ENCODE measurements at regions not wholly inside any gene's neighbourhood (a gene's known extent, or its start where the extent isn't known, plus 50 kb on each side); places are given as distances from the start of the nearest gene placed in this dataset.

DNA sequence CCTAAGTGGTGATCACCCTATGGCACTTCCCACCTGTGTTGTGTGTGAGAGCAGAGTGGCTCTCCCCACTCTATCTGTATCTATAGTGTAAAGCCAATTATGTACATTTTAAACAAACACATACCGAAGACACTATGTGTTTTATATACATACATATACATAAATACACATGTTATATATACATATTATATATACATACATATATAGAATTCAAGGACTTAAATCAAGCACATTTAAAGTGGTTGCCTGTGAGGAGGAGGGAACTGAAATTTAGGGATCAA is 246.6 kb downstream of the LY86 start:
- DNase-seq = no peak
- H3K4me3 ChIP-seq (ENCODE audit: insufficient read depth, low read depth, low read length) = no peak overlapping the region
- no peaks in the 10 kb centered on the region for H3K36me3 ChIP-seq (replicated peaks; ENCODE audit: control insufficient read depth, insufficient read depth, low read length)
- no peaks in the 10 kb centered on the region for H3K27me3 ChIP-seq (ENCODE audit: control insufficient read depth, insufficient read depth, low read length)

DNA sequence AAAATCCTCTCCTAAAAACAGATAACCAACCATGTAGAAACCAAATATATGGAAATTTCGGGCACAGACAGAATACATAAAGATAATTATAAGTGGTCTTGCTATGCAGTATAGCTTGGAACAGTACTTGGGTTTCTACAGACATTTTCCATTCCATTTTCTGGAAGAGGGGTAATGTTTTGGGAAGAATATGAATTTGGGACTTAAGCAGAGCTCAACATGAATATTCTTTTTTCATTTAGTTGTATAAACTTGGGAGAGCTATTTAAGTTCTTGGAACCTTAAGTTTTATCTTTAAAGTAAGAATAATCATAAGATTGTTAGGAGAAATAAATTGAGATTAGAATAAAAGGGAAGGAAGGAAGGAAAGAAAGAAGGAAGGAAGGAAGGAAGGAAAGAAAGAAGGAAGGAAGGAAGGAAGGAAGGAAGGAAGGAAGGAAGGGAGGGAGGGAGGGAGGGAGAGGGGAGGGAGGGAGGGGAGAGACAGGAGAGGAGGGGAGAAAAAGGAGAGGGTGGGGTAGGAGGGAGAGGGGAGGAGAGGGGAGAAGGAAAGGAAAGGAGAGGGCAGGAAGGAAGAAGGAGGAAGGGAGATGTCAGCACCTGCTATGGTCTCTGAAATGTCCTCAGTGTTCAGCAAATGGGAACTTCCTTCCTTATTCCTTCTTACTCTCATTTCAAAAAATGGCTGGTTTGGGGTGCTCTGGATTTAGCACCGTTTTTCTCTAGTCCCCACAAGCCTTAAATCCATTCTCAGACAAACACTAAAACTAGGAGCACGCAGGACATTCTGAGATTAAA is 248.3 kb downstream of the LY86 start:
- Histone ChIP-seq H3K27me3 (ENCODE audit: control insufficient read depth, insufficient read depth, low read length) (no peaks in the 10 kb centered on the region), H3K4me3 (ENCODE audit: insufficient read depth, low read depth, low read length) (no peak overlapping the region), H3K36me3 (replicated peaks; ENCODE audit: control insufficient read depth, insufficient read depth, low read length) (no peaks in the 10 kb centered on the region)
- DNase-seq = no peak

- Histone ChIP-seq H3K4me3 (ENCODE audit: insufficient read depth, low read depth, low read length) (no peak overlapping the region), H3K36me3 (replicated peaks; ENCODE audit: control insufficient read depth, insufficient read depth, low read length) (no peaks in the 10 kb centered on the region), H3K27me3 (ENCODE audit: control insufficient read depth, insufficient read depth, low read length) (no peaks in the 10 kb centered on the region)
- no peak for DNase-seq
Measured at GRCh38 chr6:6837541-6838080, 249.1 kb downstream of the LY86 start.

- Histone ChIP-seq H3K4me3 (ENCODE audit: insufficient read depth, low read depth, low read length) (no peak overlapping the region), H3K27me3 (ENCODE audit: control insufficient read depth, insufficient read depth, low read length) (no peaks in the 10 kb centered on the region), H3K36me3 (replicated peaks; ENCODE audit: control insufficient read depth, insufficient read depth, low read length) (no peaks in the 10 kb centered on the region)
- DNase-seq = no peak
Measured at GRCh38 chr6:6840831-6841291, 252.3 kb downstream of the LY86 start.

DNA sequence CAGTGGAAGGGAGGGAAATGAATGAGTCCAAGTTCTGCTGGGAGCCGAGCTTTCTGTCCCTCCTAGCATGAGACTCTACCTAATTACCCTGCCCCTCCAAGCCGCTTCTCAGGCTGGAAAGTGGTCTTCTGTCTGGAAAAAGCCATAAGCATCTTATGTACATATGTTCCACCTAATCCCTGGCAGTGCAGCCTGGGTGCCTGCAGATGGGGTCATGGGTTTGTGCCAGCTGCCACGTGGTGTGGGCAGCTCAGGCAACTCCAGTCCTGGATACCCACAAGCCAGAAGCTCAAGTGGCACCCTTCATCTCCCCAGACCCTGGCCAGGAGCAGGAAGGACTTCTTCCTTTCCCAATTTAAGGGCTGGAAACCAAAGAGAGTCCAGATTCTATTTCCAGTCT is 253.1 kb downstream of the LY86 start:
- Histone ChIP-seq H3K4me3 (ENCODE audit: insufficient read depth, low read depth, low read length) (no peak overlapping the region), H3K36me3 (replicated peaks; ENCODE audit: control insufficient read depth, insufficient read depth, low read length) (no peaks in the 10 kb centered on the region), H3K27me3 (ENCODE audit: control insufficient read depth, insufficient read depth, low read length) (no peaks in the 10 kb centered on the region)
- DNase-seq = no peak

GRCh38 chr6:6842291-6842690 is 253.8 kb downstream of the LY86 start:
- Histone ChIP-seq H3K36me3 (replicated peaks; ENCODE audit: control insufficient read depth, insufficient read depth, low read length) (no peaks in the 10 kb centered on the region), H3K27me3 (ENCODE audit: control insufficient read depth, insufficient read depth, low read length) (no peaks in the 10 kb centered on the region), H3K4me3 (ENCODE audit: insufficient read depth, low read depth, low read length) (no peak overlapping the region)
- DNase-seq = no peak

DNA sequence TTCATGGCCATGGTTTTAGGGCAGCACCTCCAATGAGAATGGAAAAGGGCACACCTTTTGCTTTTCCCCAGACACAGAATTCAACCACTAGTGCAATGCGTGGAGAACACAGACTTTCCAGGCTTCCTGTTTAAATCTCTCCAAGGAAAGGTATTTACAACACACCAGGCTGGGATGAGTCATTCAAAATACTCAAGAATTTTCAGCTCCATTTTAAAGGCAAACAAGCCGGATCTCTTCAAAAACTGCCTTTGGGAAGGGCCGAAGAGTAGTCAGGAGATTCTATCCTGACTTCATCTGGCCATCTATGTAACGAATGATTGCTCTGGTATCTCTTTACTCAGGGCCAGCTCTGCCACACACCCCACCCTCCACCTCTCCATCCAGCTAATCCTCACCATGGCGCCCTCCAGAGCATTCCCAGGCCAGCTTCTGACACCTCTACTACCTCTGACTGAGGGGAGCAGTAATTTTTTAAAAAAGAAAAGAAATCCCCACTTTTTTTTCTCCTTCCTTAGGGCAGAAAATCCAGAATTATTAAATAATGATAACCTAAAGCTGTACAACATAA is 254.6 kb downstream of the LY86 start:
- no peaks in the 10 kb centered on the region for H3K27me3 ChIP-seq (ENCODE audit: control insufficient read depth, insufficient read depth, low read length)
- H3K36me3 ChIP-seq (replicated peaks; ENCODE audit: control insufficient read depth, insufficient read depth, low read length) = no peaks in the 10 kb centered on the region
- no peak overlapping the region for H3K4me3 ChIP-seq (ENCODE audit: insufficient read depth, low read depth, low read length)
- no peak for DNase-seq

- no peak overlapping the region for H3K4me3 ChIP-seq (ENCODE audit: insufficient read depth, low read depth, low read length)
Measured at GRCh38 chr6:6843777-6844176, 255.3 kb downstream of the LY86 start.

DNA sequence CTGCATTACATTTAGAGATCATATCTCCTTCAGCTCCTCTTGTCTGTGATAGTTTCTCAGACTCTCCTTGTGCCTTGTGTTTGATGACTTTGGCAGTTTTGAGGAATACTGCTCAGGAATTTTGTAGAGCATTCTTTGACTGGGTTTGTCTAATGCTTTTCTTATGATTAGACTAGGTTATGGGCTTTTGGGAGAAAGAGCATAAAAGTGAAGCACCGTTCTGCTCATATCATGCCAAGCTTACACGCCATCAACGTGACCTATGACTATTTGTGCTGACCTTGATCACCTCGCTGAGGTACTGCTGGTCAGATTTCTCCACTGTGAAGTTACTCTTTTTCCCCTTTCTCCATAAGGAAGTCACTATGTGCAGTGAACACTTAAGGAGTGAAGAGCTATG is 256.0 kb downstream of the LY86 start:
- Histone ChIP-seq H3K4me3 (ENCODE audit: insufficient read depth, low read depth, low read length) (no peak overlapping the region), H3K36me3 (replicated peaks; ENCODE audit: control insufficient read depth, insufficient read depth, low read length) (no peaks in the 10 kb centered on the region), H3K27me3 (ENCODE audit: control insufficient read depth, insufficient read depth, low read length) (no peaks in the 10 kb centered on the region)

More at GRCh38 chr6:6843777-6844176, 255.3 kb downstream of the LY86 start:
- no peaks in the 10 kb centered on the region for H3K36me3 ChIP-seq (replicated peaks; ENCODE audit: control insufficient read depth, insufficient read depth, low read length)
- no peak for DNase-seq
- H3K27me3 ChIP-seq (ENCODE audit: control insufficient read depth, insufficient read depth, low read length) = no peaks in the 10 kb centered on the region

DNA sequence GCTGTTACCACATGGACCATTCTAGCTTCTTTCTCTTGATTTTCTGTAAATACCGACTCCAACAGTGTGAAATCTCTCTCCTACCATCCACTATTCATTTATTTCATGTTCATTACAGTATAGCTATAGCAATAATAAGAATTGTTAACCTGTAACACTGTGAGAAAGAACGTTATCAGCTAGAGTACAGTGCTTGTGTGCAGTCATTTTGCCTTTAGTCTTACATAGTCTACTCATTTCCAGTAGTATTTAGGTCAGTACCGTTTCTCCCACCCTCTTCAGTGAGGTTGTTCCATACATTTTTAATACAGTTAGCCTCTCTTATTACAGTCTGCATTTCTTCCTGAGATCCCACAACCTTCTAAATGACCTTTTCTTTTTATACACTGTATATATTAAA is 257.1 kb downstream of the LY86 start:
- no peak for DNase-seq
- no peak overlapping the region for H3K4me3 ChIP-seq (ENCODE audit: insufficient read depth, low read depth, low read length)
- no peaks in the 10 kb centered on the region for H3K36me3 ChIP-seq (replicated peaks; ENCODE audit: control insufficient read depth, insufficient read depth, low read length)
- no peaks in the 10 kb centered on the region for H3K27me3 ChIP-seq (ENCODE audit: control insufficient read depth, insufficient read depth, low read length)

More for the DNA sequence above, 256.0 kb downstream of the LY86 start:
- DNase-seq = no peak

DNA sequence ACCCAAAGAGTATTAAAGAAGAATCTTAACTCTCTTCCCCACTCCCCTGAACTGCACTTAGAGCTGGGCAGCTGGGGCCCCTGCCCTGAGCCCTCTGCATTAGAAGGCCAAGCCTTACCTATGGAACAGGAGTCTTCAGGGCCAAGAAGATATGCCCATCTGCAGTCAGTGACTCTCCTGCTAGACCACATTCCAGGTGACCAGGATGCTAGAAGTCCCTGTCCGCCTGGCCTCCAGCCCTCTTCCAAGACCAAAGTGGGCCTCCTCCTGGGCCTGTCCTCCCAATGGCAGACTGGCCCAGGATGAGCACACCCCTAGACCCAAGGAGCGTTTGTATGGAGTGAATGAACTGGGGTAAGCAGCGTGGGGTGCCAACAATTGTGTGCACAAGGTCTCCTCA is 259.1 kb downstream of the LY86 start:
- Histone ChIP-seq H3K4me3 (ENCODE audit: insufficient read depth, low read depth, low read length) (no peak overlapping the region), H3K36me3 (replicated peaks; ENCODE audit: control insufficient read depth, insufficient read depth, low read length) (no peaks in the 10 kb centered on the region), H3K27me3 (ENCODE audit: control insufficient read depth, insufficient read depth, low read length) (no peaks in the 10 kb centered on the region)
- no peak for DNase-seq

DNA sequence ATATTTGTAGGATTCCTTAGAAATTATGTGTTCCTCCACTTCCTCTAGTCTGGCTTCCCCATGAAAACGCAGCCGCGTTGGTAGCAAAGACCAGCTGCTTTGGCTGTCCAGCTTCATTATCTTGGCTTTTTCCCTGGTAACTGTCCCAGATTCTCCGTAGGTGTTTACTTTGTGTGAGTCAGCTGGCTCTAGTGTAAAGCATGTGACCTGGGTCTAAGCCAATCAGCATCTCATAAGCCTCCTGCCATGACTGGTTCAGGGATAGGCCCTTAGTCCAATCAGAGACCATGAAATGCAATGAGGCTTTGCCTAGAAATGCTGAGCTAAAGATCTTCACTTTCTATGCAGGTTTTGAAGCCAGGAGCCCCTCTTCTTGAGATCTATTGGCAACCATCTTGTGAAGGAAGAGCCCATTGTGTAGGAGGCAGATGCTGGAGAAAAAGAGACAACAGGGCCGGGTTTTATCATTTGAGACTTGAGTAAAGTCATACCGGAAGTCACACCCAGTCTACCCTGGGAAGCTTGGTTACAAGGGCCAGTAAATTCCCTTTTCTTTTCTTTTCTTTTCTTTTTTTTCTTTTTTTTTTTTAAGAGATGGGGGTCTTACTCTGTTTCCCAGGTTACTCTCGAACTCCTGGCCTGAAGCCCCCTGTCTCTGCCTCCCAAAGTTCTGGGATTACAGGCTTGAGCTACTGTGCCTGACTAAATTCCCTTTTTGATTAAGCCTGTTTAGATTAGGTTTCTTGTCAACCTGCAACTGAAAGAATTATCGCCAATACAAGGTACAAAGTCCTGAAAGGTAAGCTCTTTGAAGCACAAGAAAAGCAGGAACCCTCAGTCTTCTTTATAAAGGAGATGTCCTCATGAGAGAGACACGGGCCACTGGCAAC is 256.5 kb upstream of the RREB1 start:
- Histone ChIP-seq H3K4me3 (ENCODE audit: insufficient read depth, low read depth, low read length) (no peak overlapping the region), H3K27me3 (ENCODE audit: control insufficient read depth, insufficient read depth, low read length) (no peaks in the 10 kb centered on the region), H3K36me3 (replicated peaks; ENCODE audit: control insufficient read depth, insufficient read depth, low read length) (no peaks in the 10 kb centered on the region)
- DNase-seq = no peak

DNA sequence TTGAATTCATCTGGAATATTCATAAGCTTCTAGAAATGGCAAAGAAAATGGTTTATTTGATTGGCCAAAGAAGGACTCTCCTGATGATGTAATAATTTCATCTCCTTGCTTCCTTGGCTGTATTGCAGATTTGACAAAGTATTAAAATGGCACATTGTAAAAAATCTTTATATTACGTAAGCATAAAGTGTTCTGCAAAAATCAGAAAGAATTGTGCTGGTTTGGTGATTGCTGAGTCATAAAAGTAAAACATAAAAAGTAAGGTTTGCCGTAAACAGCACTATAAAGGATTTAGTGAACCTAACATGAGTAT is 255.9 kb upstream of the RREB1 start:
- no peaks in the 10 kb centered on the region for H3K27me3 ChIP-seq (ENCODE audit: control insufficient read depth, insufficient read depth, low read length)
- no peak for DNase-seq
- H3K4me3 ChIP-seq (ENCODE audit: insufficient read depth, low read depth, low read length) = no peak overlapping the region
- no peaks in the 10 kb centered on the region for H3K36me3 ChIP-seq (replicated peaks; ENCODE audit: control insufficient read depth, insufficient read depth, low read length)

DNA sequence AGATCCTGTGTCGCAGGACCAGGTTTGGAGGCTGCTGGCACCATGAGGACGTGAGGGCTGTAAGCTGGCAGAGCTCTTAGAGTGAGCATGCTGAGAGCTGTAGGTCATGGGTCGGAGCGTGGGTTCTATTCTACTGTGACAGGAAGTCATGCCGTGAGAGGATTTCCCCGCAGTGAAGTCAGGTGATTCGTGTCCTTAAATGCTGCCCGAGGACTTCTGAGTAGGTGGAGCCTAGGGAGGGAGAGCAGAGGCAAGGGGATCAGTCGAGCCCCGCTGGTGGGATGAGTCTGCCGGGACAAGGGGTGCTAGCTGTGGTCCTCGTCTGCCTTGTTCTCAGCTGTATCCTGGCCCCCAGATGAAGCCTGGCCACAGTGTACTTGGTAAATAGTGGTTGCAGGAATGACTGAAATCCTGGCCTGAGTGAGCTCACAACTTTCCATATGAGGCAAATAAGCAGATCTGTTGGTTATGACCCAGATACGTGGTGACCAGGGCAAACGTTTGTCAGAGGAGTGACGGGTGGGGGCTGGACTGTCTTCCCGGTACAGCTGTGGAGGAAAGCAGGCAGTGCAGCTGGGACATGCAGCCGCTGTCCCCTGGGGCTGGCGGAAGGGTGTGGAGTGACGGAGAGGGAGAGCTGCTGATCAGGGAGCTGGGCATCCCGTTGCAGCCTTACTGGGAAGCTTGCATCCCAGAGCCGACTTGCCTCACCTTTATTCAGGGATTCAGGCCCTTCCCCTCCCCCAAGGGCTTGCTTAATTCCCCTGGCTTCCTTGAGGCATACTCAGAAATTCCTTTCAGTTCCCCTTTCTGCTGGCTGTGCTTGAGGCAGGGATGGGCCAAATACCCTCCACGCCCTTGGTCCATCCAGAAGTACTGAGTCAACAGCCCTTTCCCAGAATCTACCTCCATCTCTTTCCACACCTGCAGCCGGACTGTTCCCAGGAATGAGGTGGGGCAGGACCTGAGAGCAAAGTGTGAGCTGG is 250.9 kb upstream of the RREB1 start:
- Histone ChIP-seq H3K36me3 (replicated peaks; ENCODE audit: control insufficient read depth, insufficient read depth, low read length) (no peaks in the 10 kb centered on the region), H3K4me3 (ENCODE audit: insufficient read depth, low read depth, low read length) (no peak overlapping the region; the same call in 1 of the 2 replicates), H3K27me3 (ENCODE audit: control insufficient read depth, insufficient read depth, low read length) (no peaks in the 10 kb centered on the region)
- peak; percentile 73 for DNase-seq
